ENCODE measurements at regions not wholly inside any gene's neighbourhood (a gene's known extent, or its start where the extent isn't known, plus 50 kb on each side); places are given as distances from the start of the nearest gene placed in this dataset.

DNA sequence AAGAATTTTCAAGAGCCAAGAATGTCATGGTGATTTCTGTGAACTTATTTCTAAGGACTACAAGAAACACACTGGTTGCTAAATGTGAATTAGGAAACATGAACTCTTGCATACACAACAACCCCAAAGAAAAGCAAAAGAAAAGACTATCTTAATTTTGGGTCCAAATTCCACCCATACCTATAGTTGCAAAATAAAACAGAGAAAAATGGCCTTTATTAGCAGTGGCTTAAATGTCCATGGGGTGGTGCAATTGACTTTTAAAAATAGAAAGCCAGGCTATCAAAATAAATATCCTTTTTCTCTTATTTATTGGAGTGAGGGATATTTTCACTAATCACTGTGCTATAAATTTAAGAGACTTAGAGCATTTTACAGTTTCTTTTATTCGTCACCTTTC lies 80.9 kb upstream of the DPYD start:
- H3K27me3 ChIP-seq (ENCODE audit: insufficient read depth, low read depth) = no peaks in the 10 kb centered on the region
- no peak overlapping the region for H3K27ac ChIP-seq
- H4K20me1 ChIP-seq (ENCODE audit: insufficient read depth) = no peaks in the 10 kb centered on the region
- TF ChIP-seq, protein P1, sequence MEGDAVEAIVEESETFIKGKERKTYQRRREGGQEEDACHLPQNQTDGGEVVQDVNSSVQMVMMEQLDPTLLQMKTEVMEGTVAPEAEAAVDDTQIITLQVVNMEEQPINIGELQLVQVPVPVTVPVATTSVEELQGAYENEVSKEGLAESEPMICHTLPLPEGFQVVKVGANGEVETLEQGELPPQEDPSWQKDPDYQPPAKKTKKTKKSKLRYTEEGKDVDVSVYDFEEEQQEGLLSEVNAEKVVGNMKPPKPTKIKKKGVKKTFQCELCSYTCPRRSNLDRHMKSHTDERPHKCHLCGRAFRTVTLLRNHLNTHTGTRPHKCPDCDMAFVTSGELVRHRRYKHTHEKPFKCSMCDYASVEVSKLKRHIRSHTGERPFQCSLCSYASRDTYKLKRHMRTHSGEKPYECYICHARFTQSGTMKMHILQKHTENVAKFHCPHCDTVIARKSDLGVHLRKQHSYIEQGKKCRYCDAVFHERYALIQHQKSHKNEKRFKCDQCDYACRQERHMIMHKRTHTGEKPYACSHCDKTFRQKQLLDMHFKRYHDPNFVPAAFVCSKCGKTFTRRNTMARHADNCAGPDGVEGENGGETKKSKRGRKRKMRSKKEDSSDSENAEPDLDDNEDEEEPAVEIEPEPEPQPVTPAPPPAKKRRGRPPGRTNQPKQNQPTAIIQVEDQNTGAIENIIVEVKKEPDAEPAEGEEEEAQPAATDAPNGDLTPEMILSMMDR (conservative IDR thresholded peaks at IDR 0.05; ENCODE audit: low read depth, low read length) = no peak
- H3K4me1 ChIP-seq (ENCODE audit: low read depth, poor library complexity, severe bottlenecking) = no peaks in the 10 kb centered on the region
- H3K36me3 ChIP-seq (ENCODE audit: insufficient read depth) = no peaks in the 10 kb centered on the region
- no peak overlapping the region for H3K9ac ChIP-seq
- no peak overlapping the region for H2AFZ ChIP-seq (ENCODE audit: low read depth)
- no peak overlapping the region for H3K4me3 ChIP-seq (IDR thresholded peaks at IDR 0.05; ENCODE audit: insufficient read depth, low read depth, low read length)
- H3K4me2 ChIP-seq = no peak overlapping the region
- no peaks in the 10 kb centered on the region for H3K79me2 ChIP-seq (ENCODE audit: insufficient read depth, low read depth)

DNA sequence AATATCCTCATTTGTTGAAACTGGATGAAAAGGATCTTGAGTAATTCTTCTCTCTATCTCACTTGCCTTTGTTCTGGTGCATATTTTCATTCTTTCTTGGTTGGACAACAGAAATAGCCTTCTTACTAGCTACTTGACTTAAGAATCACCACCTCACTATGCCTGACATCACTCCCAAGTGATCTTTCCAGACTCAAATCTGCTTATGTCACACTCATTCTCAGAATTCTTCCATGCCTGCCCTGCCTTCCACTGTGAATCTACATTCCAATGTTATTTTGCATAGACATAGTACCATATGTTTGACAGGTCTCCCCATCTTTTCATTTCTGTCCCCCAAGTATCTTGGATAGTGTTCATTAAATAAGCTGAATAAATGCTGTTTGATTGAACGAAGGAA lies 78.5 kb upstream of the DPYD start:
- TF ChIP-seq, protein P1 (conservative IDR thresholded peaks at IDR 0.05; ENCODE audit: low read depth, low read length) = no peak
- Histone ChIP-seq H3K4me1 (ENCODE audit: low read depth, poor library complexity, severe bottlenecking) (no peaks in the 10 kb centered on the region), H3K36me3 (ENCODE audit: insufficient read depth) (no peaks in the 10 kb centered on the region), H4K20me1 (ENCODE audit: insufficient read depth) (no peaks in the 10 kb centered on the region), H3K27ac (no peak overlapping the region), H2AFZ (ENCODE audit: low read depth) (no peak overlapping the region), H3K27me3 (ENCODE audit: insufficient read depth, low read depth) (no peaks in the 10 kb centered on the region), H3K9ac (no peak overlapping the region), H3K4me3 (IDR thresholded peaks at IDR 0.05; ENCODE audit: insufficient read depth, low read depth, low read length) (no peak overlapping the region), H3K79me2 (ENCODE audit: insufficient read depth, low read depth) (no peaks in the 10 kb centered on the region), H3K4me2 (no peak overlapping the region)

DNA sequence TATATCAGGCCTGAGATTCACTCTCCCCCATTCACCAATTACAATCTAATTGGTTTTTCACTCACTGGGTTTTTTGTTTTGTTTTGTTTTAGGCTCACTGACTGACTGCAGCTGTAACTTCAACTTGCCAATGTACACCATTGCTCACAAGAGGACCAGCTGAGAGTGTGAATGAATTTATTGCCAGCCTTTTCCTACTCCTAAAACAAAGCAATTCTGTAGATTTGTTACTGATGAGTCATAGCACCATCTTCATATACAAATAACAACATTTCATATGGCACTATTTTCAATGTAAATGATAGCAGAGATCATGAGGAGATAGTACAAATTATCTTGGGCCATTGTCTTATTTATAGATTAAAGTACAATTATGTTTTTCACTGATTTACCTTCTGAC lies 76.0 kb upstream of the DPYD start:
- no peaks in the 10 kb centered on the region for H3K4me1 ChIP-seq (ENCODE audit: low read depth, poor library complexity, severe bottlenecking)
- H3K4me3 ChIP-seq (IDR thresholded peaks at IDR 0.05; ENCODE audit: insufficient read depth, low read depth, low read length) = no peak overlapping the region
- H3K4me2 ChIP-seq = no peak overlapping the region
- TF ChIP-seq, protein P1 (conservative IDR thresholded peaks at IDR 0.05; ENCODE audit: low read depth, low read length) = no peak
- no peak overlapping the region for H3K9ac ChIP-seq
- no peak overlapping the region for H3K27ac ChIP-seq
- H2AFZ ChIP-seq (ENCODE audit: low read depth) = no peak overlapping the region
- no peaks in the 10 kb centered on the region for H3K27me3 ChIP-seq (ENCODE audit: insufficient read depth, low read depth)
- H3K79me2 ChIP-seq (ENCODE audit: insufficient read depth, low read depth) = no peaks in the 10 kb centered on the region
- H4K20me1 ChIP-seq (ENCODE audit: insufficient read depth) = no peaks in the 10 kb centered on the region
- H3K36me3 ChIP-seq (ENCODE audit: insufficient read depth) = no peaks in the 10 kb centered on the region

DNA sequence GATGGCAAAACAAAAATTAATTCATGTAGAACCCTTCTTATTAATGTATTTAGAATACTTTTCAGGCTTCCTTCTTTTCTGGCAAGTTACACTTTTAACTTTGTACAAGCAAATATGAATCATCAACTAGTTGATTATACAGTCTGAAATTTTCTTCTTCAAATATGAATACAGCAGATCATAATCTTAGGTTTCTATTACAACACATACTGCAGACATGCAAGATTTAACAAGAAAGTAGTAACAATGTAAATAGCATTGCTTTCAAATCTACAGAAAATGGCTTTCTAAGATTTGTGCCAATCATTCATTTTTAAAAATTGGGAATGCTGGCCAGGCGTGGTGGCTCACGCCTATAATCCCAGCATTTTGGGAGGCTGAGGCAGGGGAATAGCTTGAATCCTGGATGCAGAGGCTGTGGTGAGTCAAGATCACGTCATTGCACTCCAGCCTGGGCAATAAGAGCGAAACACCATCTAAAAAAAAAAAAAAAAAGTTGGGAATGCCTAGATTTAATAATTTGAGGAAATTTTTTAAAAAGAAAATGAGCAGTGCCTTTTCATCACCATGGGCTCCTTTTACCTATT lies 68.4 kb upstream of the DPYD start:
- no peak overlapping the region for H3K4me3 ChIP-seq (IDR thresholded peaks at IDR 0.05; ENCODE audit: insufficient read depth, low read depth, low read length)
- H4K20me1 ChIP-seq (ENCODE audit: insufficient read depth) = no peaks in the 10 kb centered on the region
- TF ChIP-seq, protein P1 (conservative IDR thresholded peaks at IDR 0.05; ENCODE audit: low read depth, low read length) = no peak
- no peaks in the 10 kb centered on the region for H3K36me3 ChIP-seq (ENCODE audit: insufficient read depth)
- no peaks in the 10 kb centered on the region for H3K4me1 ChIP-seq (ENCODE audit: low read depth, poor library complexity, severe bottlenecking)
- H2AFZ ChIP-seq (ENCODE audit: low read depth) = no peak overlapping the region
- H3K9ac ChIP-seq = no peak overlapping the region
- H3K79me2 ChIP-seq (ENCODE audit: insufficient read depth, low read depth) = no peaks in the 10 kb centered on the region
- H3K4me2 ChIP-seq = no peak overlapping the region
- H3K27me3 ChIP-seq (ENCODE audit: insufficient read depth, low read depth) = no peaks in the 10 kb centered on the region
- no peak overlapping the region for H3K27ac ChIP-seq

Measured in KMS-11 (cell line).